Activated CD4-positive, CD25-positive, alpha-beta regulatory T cell treated with anti-CD3 and anti-CD28 coated beads, Interleukin-2, amount 50 U/mL, for 72 hours (primary cell): ENCODE measurements at regions not wholly inside any gene's neighbourhood (a gene's known extent, or its start where the extent isn't known, plus 50 kb on each side); places are given as distances from the start of the nearest gene placed in this dataset.
"Not testable (repeated sequence)": the region's sequence is repeated elsewhere in the genome, so short reads cannot be mapped to it uniquely, and the experiment has no call there.

Source experiments
- DNase-seq: peaks from one replicate; pipeline ENCODE4 v3.0.0; 2021

DNA sequence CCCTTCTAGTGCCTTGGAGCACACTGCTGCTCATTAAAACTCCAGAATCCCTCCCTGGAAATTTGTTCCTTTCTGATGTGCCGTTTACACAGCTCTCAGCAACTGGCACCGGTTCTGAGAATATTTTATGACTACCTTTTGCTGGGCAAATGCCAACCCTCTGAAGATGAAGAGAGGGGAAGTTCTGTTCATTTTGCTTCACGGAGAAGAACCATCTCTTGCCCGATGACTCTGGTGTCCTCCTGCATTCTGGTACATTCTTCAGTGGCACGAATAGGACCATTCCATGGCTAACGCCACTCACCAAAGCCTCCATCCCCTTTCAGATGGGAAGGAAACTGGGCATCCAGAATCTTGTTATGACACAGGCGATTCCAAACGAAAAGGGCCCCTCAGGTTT lies 96.2 kb upstream of the SIM2 start:
- DNase-seq: no peak

- DNase-seq: no peak
Observed at GRCh38 chr21:36603221-36603620, 95.7 kb upstream of the SIM2 start.

DNA sequence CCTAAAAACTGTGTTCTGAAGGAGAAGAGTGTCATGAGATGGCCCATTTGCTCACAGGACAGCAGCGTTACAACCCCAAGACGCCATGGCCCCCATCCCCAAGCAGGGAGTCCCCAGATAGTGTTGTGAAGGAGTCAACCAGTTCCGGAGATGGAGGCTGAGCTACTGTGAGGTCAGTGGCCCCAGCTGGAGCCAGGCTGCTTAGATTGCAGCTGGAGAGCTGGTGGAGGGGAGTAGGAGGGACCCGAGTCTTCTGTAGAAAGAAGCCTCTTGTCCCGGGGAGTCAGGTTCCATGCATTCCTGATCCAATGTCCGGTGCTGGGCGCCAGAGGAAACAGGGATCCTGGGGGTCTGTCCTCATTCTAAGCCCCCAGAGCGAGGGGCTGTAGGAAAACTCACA lies 93.5 kb upstream of the SIM2 start:
- DNase-seq: no peak

GRCh38 chr21:36606287-36606982 lies 92.5 kb upstream of the SIM2 start:
- DNase-seq: no peak

DNA sequence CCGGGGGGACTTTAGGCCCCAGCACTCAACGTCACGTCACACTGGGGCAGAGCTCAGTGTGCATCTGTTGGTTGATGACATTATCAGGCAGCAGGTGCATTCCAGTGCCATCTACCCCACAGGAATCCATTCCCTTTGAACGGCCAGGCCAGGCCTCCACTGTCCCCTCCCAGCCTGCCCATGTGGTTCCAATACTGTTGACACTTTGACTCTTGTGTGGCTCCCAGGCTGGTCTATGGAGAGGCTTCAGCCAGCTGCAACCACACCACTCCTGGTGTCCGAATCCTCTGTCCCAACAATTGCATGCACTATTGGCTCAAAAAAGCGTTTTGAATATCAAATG lies 92.0 kb upstream of the SIM2 start:
- no peak for DNase-seq

DNA sequence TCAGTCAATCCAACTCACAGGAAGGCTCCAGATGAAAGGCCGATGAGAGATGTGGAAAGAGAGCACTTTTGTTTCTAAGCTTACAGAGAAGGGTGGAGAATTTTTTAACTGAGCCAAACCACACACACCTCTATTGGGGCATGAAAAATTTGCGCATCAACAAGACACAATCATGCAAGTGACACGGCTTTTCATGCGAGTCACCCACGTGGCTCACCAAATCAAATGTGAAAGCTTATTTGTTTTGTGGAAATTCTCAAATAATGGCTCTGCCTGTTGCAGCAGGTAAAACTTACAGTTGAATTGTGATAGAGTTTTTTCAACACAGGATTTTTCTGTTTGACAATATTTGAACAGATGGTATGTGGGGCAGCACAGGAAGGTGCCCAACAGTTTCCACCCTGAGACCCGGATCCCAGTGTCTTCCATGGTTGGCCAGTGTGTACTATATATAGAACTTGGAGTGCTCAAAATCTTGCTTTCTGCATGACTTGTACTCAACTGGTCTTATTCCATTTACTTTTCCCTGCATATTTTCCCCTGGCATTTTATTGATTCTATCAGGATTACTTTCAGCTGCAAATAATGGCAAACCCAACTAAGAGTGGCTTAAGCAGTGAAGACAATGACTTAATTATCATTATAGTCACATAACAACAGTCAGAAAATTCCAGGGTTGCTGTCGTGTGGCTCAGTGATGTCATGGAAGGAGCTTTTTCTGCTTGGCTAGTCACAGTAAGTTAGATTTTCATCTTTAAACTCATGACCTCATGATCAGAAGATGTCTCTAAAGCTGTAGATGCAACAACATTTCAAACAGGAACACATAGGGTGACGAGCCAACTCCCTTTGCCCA lies 90.6 kb upstream of the SIM2 start:
- no peak for DNase-seq

DNA sequence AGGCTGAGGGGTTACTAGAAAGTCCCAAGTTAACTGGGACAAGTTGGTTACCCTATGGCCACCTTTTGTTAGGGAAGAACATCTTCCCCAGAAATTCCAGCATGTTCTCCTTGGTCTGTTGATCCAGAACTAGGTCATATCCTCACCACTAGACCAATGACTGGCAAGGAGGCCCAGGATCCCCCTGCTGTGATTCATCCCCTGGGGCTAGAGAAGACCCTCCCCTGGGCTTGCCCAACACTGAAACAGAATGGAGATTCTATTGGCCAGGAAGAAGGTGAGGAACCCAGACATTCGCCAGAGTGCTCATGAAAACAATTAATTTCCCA lies 90.1 kb upstream of the SIM2 start:
- no peak for DNase-seq

GRCh38 chr21:36609654-36610053 lies 89.3 kb upstream of the SIM2 start:
- DNase-seq: no peak

DNA sequence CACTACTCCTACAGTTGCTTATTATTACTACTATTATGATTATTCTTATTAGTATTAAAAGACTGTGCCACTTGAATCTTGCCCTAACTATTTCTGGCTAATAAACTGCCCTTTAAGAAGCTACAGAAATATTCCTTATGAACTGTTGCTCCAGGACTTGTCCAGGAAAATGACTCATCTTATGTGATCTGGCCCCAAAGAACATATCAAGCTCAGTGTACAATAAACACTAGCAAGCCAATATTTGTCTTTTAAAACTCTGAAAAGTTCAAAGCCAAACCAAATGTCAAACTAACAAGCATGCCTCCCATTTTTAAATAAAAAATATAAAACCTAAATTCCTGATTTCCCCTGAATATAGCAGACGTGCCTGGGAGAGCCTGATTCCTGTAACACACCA lies 88.7 kb upstream of the SIM2 start:
- DNase-seq: no peak

DNA sequence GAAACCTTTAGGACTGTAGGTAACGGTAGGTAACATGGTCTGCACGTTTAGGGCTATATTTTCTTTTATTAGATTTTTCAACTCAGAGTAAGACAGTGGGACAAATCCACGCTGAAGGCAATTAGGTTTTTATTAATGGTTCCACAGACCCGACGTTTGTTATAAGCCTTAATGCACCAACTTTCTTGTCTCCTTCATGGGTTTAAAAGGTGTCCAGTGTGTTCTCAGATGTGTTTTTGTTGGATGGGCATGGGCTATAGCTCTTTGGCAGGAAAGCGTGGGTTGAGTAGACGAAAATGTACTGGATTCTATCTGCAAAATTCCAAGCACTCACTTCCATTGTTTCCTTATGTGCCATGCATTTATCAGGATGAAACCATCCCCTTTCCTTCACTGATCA lies 88.0 kb upstream of the SIM2 start:
- DNase-seq: no peak

GRCh38 chr21:36611379-36611778 lies 87.5 kb upstream of the SIM2 start:
- DNase-seq: no peak

- no peak for DNase-seq
Observed at GRCh38 chr21:36613059-36613458, 85.9 kb upstream of the SIM2 start.

DNA sequence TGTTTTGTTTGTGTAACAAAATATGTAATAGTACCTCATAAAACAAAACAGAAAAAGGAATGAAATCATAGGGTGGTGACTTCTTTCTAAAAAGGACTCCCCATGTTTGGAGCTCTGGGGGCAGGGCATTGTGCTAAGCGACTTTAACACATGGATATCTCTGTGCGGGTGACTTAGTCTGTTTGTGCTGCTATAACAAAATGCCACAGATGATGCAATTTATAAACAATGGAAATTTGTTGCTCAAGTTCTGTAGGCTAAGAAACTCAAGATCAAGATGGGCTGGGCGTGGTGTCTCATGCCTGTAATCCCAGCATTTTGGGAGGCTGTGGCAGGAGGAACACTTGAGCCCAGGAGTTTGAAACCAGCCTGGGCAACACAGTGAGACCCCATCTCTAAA lies 85.4 kb upstream of the SIM2 start:
- no peak for DNase-seq

GRCh38 chr21:36615274-36615964 lies 83.5 kb upstream of the SIM2 start:
- no peak for DNase-seq

GRCh38 chr21:36616773-36617172 lies 82.1 kb upstream of the SIM2 start:
- not testable (repeated sequence) for DNase-seq

DNA sequence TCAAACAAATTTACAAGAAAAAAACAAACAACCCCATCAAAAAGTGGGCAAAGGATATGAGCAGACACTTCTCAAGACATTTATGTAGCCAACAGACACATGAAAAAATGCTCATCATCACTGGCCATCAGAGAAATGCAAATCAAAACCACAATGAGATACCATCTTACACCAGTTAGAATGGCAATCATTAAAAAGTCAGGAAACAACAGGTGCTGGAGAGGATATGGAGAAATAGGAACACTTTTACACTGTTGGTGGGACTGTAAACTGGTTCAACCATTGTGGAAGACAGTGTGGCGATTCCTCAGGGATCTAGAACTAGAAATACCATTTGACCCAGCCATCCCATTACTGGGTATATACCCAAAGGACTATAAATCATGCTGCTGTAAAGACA lies 77.1 kb upstream of the SIM2 start:
- not testable (repeated sequence) for DNase-seq

DNA sequence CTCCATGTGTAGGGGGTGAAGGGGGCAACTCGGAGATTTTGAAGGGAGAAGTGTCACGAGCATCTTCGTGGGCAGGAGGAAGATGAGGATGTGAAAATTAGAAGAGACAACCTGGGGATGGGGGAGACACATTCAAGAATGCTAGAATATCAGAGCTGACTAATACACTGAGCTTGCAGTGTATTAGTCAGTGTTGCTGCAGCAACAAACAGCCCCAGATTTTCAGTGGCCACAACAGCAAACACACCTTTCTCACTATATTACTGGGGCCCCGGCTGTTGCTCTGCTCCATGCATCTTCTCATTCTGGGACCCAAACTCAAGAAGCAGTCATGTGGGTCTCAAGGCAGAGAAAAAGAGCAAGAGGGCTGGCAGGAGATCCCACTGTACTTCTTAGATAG lies 74.8 kb upstream of the SIM2 start:
- no peak for DNase-seq

- no peak for DNase-seq
Observed at GRCh38 chr21:36626791-36627190, 72.1 kb upstream of the SIM2 start.

DNA sequence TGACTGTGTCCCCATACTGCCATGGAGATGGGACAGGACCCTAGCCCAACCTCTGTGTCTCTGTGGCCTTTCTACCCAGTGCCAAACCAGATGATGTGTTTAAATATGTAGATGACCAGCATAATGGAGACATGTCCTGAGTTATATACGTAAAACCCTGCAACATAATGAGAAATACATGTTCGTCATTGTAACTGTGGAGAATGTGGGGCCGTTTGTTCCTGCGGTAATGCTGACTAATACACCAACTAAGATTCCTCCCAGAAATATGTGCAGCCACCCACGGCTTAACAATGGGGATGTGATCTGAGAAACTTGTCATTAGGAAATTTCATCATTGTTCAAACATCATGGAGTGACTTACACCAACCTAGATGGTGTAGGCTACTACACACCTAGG lies 71.7 kb upstream of the SIM2 start:
- DNase-seq: no peak

GRCh38 chr21:36628106-36628505 lies 70.8 kb upstream of the SIM2 start:
- no peak for DNase-seq

- no peak for DNase-seq
Observed at GRCh38 chr21:36628761-36629460, 70.0 kb upstream of the SIM2 start.

GRCh38 chr21:36630485-36631206 lies 68.3 kb upstream of the SIM2 start:
- DNase-seq: peak; percentile 73

GRCh38 chr21:36636016-36636415 lies 62.9 kb upstream of the SIM2 start:
- no peak for DNase-seq
